GM12891 (cell line): ENCODE measurements at regions not wholly inside any gene's neighbourhood (a gene's known extent, or its start where the extent isn't known, plus 50 kb on each side); places are given as distances from the start of the nearest gene placed in this dataset.

Experiments used
- DNase-seq: peaks from one replicate; pipeline ENCODE4 v3.0.0; 2011; ENCODE audit warnings: low spot score; ENCODE audit not compliant: insufficient read length
- FAIRE-seq: peaks from 2 replicates; lab custom pipeline; 2011; peaks lifted over from hg19 to GRCh38; lab: Jason Lieb, UNC
- PAX5 ChIP-seq: IDR thresholded peaks from 2 replicates; pipeline ENCODE4 v1.6.1; 2011; ENCODE audit warnings: low read length, moderate library complexity, mild to moderate bottlenecking; ENCODE audit not compliant: insufficient read depth, severe bottlenecking
- POLR2A ChIP-seq: IDR thresholded peaks from 2 replicates; pipeline ENCODE4 v1.6.1; 2011; ENCODE audit warnings: low read depth, low read length, control low read depth
- POLR2AphosphoS5 ChIP-seq: IDR thresholded peaks from 2 replicates; pipeline ENCODE4 v1.6.1; 2011; ENCODE audit warnings: low read depth, low read length, control low read depth
- POU2F2 ChIP-seq: IDR thresholded peaks from 2 replicates; pipeline ENCODE4 v1.6.1; 2011; ENCODE audit warnings: low read depth, mild to moderate bottlenecking, control low read depth, low read length, moderate library complexity
- SPI1 ChIP-seq: IDR thresholded peaks from 2 replicates; pipeline ENCODE4 v1.6.1; 2011; ENCODE audit warnings: low read depth, low read length, control low read depth
- TAF1 ChIP-seq: IDR thresholded peaks from 2 replicates; pipeline ENCODE4 v1.6.1; 2011; ENCODE audit warnings: low read depth, low read length, control low read depth

DNA sequence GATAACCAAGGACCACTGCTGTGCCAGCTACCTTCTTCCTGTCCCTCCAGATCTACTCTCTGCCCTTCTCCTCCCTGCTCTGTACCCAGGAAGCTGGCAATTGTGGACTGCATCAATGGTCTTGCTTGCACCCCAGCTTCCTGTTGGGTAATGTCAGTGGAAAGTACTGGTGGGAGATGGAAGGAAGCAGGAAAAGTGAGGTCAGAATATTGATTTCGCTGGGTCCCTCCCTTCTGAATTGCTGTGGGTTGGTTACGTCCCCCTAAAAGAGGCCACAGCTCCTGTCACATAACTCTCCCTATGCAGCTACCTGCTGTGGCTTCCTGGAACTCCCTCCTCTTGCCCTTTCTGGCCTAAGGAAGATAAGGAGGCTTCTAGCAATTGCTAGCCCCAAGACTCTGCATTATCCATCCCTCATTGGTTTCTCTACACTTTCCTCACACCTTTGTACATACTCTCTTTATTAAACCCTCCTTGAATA, 81.2 kb downstream of the RASSF10 start:
- FAIRE-seq: no peak
- TF ChIP-seq POLR2A: no peak
- no peak for TF ChIP-seq POLR2AphosphoS5
- TF ChIP-seq PAX5: no peak
- TF ChIP-seq TAF1: no peak
- no peak for TF ChIP-seq SPI1
- no peak for TF ChIP-seq POU2F2
- no peak for DNase-seq

DNA sequence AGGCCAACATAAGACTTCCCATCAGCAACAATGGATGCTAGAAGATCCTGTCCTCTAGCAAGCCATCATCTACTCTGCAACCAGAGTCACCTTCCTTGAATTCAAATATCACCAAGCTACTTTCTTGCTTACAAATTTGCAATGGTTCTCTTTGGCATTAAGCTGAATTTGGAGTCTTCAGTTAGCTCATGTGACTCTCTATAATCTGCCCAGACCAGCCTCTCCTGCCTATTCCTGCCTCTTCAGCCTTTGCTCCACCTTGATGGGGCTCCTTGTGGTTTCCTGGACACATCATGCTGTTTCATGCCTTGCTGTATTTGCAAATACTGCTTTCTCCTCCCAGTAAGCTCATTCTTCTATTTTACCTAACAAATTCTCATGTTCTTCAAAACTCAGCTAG, 82.3 kb downstream of the RASSF10 start:
- DNase-seq (no peak), FAIRE-seq (no peak)
- TF ChIP-seq POLR2A (no peak), PAX5 (no peak), TAF1 (no peak), POLR2AphosphoS5 (no peak), SPI1 (no peak), POU2F2 (no peak)

DNA sequence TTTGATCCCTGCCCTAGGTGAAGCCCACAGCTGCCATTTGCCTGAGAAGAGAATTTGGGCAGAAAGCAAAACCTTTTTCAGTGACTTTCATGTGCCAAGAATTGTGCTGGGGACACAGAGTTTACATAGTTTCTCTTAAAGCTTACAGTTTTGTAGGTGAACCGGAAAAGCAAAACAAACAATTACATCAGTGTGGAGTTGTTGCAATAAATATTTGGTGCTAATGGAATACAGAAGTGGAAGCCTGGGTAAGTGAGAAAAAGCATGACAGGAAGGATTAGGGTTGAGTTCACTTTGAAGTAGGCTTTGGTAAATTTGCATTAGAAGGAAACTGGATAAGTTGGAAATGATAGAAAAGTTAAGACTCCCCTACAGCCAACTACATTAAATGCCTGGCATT, 82.7 kb downstream of the RASSF10 start:
- FAIRE-seq (no peak), DNase-seq (no peak)
- TF ChIP-seq SPI1: no peak
- no peak for TF ChIP-seq POLR2A
- TF ChIP-seq PAX5: no peak
- TF ChIP-seq TAF1: no peak
- no peak for TF ChIP-seq POU2F2

DNA sequence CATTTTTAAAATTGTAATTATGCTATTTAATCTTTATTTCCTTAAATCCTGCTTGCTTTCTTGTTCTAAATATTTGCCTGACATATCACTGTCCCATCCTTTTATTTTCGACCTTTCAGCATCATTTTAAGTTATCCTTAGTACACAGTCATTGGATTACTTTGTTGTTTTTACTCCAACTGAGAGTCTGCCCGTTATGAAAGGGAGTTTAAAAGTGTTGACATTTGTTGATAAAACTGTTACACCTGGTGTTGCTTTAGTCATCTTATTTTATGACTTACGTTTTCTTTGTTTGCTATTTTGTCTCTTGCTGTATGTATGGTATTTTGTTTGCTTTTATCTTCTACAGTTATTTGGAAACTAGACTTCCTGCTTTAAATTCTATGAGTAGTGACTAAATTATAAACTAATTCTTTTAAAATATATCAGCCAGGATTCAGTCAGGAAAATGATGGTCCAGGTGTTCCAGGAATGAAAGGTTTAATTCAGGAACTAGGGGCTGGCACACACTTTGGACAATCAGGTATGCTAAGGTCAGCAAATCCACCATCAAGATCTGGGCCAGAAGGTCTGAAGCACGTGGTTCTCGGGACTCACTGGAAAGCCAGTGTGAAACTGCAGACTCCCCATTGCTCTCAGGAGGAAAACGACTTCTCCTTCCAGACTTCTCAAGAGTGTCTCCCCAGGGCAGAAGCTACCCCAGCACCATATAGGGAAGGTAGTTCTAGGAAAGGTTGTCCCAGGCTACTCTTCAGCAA, 86.0 kb downstream of the RASSF10 start:
- DNase-seq: no peak

DNA sequence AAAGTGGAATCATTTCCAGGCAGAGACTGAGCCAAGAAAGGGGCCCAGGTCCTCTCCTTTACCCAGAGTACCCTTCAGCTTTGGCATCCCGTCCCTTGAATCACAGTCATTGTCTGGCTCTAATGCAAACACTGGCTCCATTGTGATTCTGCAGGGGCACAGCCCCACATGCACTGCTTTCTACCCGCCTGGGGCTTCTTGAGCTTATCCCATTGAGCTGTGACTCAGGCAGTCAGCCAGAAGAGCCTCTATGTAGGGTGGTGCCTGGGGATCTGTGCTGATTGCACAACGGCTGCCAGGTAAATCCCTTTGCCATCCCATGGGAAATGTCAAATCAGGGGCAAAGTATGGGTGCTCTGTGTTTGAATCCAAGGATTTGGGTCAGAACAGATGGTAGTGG, 88.9 kb downstream of the RASSF10 start:
- TF ChIP-seq PAX5 (no peak), SPI1 (no peak), POLR2AphosphoS5 (no peak), TAF1 (no peak), POLR2A (no peak), POU2F2 (no peak)
- FAIRE-seq: no peak
- DNase-seq: no peak

More for the DNA sequence above, 86.0 kb downstream of the RASSF10 start:
- TF ChIP-seq SPI1 (no peak), POU2F2 (no peak), POLR2AphosphoS5 (no peak), PAX5 (no peak), POLR2A (no peak), TAF1 (no peak)
- no peak for FAIRE-seq

DNA sequence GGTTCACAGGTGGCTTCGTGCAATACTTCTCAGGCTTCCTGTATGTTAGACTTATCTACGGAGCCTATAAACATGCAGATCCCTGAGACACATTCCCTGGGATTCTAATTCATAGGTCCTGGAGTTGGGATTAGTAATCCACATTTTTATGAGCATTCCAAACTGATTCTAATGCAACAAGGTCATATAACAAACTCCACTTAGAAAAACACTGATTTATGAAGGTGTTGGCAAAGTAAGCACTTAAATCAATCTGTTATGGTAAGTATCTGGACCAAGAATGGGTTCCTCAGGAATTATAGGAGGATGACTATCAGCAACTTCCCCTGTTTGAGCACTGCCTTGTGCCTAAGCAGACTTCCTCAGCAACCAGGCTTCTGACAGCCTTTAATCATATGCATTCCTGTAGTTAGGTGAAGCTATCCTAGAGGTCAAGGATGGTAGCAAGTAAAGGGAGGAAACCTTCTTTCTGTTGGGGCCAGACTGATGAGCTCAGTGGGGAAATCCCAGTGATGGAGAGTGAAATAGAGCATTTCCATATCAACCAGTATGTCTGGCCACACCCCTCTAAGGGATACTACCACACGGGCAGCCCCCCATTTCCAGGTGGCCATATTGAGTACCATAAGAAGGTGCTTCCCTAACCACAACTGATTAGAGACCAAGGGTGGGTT, 89.6 kb downstream of the RASSF10 start:
- FAIRE-seq (no peak), DNase-seq (no peak)
- TF ChIP-seq PAX5 (no peak), TAF1 (no peak), POLR2AphosphoS5 (no peak), SPI1 (no peak), POU2F2 (no peak), POLR2A (no peak)

DNA sequence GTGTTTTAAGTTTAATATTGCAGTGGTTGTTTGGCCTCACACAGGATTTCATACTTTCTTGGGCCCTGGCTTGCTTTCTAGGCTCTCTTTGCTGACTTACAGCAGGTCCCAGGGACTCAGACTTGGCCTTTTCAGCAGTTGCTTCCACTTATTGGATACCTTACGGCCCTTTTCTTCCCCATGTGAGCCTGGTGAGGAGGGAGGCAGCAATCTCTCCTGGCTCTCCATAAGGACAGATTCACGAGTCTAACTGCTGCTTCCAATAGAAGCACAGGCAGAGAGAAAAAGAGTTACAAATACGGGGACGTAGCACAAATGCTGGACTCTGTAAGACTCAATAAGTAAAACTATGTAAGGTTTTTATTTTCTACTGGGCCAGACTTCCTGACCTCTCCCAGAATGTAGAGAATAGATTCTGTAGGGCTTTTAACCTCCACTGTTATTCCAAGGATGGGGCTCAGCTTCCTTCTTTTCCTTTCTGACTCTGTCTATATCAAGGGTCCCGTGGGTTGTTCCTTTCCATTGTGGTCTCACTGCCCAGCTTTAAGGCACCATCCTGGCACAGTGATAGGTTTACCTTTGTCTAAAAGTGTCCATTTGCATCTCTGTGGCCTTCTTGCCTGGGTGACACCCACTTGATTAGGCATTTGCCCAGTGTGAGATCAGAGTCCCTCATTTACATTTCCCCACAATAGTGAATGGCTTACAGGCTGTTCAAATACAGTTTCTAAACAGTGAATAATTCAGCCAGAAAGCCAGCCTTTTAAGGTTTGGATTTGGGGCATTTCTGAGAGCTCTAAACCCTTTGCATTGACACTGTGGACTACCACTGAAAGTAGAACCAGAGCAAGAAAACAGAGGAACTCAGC, 92.8 kb downstream of the RASSF10 start:
- DNase-seq (no peak), FAIRE-seq (no peak)
- TF ChIP-seq PAX5: no peak
- no peak for TF ChIP-seq POU2F2
- TF ChIP-seq POLR2A: no peak
- no peak for TF ChIP-seq SPI1
- TF ChIP-seq TAF1: no peak
- TF ChIP-seq POLR2AphosphoS5: no peak

DNA sequence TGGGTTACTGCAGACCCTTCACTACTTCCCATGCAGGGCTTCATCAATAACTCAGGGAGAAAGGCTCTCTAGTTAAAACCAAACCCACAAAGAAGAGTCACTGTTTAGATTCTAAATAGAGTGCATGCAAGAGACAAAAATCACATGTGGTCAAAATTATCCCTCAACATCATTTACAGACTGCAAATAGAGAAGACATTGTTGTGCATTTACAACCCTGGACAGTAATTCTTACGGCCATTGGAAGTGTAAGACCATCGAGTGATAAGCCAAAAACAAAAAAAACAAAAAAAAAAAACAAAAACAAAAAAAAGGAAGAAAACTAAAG, 93.4 kb downstream of the RASSF10 start:
- DNase-seq (no peak), FAIRE-seq (no peak)
- TF ChIP-seq POLR2A (no peak), SPI1 (no peak), POLR2AphosphoS5 (no peak), TAF1 (no peak), POU2F2 (no peak), PAX5 (no peak)

DNA sequence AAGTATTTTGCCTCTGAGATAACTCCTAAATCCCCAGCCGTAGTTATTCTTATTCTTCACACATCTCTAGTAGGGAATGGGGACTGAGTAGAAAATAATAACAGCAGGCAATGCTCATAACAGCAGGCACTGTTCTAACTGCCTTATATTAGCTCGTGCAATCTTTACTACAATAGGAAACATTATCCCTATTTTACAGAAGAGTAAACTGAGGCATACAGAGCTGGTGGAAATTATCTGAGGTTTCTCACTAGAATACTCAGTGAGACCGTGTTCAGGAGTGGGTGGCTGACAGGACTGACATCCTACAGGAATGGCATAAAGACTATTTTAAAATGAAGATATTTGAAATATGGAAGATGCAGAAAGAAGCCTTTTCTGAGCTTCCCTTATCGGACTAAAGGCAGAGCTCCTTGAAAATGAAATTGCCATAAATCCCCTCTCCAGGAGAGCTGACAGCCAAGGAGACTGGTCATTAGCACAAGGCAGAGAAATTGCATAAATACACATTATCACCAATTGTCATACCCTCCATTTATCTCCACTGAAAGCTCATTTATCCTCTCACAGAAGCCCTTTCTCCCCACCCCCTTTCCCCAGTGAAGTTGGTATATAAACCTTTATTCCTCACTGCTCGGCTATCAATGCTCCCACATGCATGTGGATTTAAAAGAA, 93.9 kb downstream of the RASSF10 start:
- TF ChIP-seq TAF1: no peak
- DNase-seq (no peak), FAIRE-seq (no peak)
